Gastrocnemius medialis (tissue), 4 donors: ENCODE measurements at regions not wholly inside any gene's neighbourhood (a gene's known extent, or its start where the extent isn't known, plus 50 kb on each side); places are given as distances from the start of the nearest gene placed in this dataset.

ENCODE experiments used
- ATAC-seq, 2 donors: fragments of 150-250 bp; one replicate each; pipeline ENCODE4 v1.9.1; 2016
- DNase-seq, 2 donors: peaks; one replicate each; pipeline ENCODE4 v3.0.0-alpha.2; 2019
- H3K27ac ChIP-seq, 4 donors: fragments of 200-600 bp; sonication (generic); 1 replicate in 1 of 4; 2 replicates in 3 of 4; pipeline ENCODE4 v1.5.1; 2016 to 2018; ENCODE audit warnings: mild to moderate bottlenecking in 2 of 4, moderate library complexity in 1 of 4
- H3K27me3 ChIP-seq, 3 donors: fragments of 200-600 bp; sonication (generic) in 2 of 3; 1 replicate in 1 of 3; 2 replicates in 2 of 3; pipeline versions ENCODE4 v1.5.1 to v1.6.0; 2016 to 2019; ENCODE audit warnings: mild to moderate bottlenecking in 1 of 3, moderate library complexity in 1 of 3
- H3K36me3 ChIP-seq, 2 donors: fragments of 200-600 bp; sonication (generic) in 1 of 2; one replicate each; pipeline ENCODE4 v1.5.1; 2017 to 2018
- H3K4me1 ChIP-seq, 2 donors: fragments of 200-600 bp; sonication (generic) in 1 of 2; one replicate each; pipeline ENCODE4 v1.5.1; 2016 to 2017; ENCODE audit warnings: mild to moderate bottlenecking in 2 of 2
- H3K4me3 ChIP-seq, 4 donors: fragments of 200-600 bp; sonication (generic) in 3 of 4; 1 replicate in 1 of 4; 2 replicates in 3 of 4; pipeline ENCODE4 v1.5.1; 2016 to 2019; ENCODE audit warnings: mild to moderate bottlenecking in 2 of 4
- H3K9me3 ChIP-seq, 3 donors: fragments of 200-600 bp; sonication (generic) in 2 of 3; 1 replicate in 1 of 3; 2 replicates in 2 of 3; pipeline ENCODE4 v1.5.1; 2016 to 2019
- CTCF ChIP-seq, 5 experiments: fragments of 450-650 bp in 3 of 5; fragments of 200-600 bp in 2 of 5; sonication (generic) in 2 of 5; IDR thresholded peaks in 4 of 5; conservative IDR thresholded peaks in 1 of 5; 1 replicate in 4 of 5; 2 replicates in 1 of 5; pipeline ENCODE4 v1.5.1; 2016 to 2019; ENCODE audit warnings: antibody characterized with exemption in 5 of 5, mild to moderate bottlenecking in 3 of 5, moderate library complexity in 3 of 5
- POLR2A ChIP-seq, 2 donors: fragments of 450-650 bp; IDR thresholded peaks; one replicate each; pipeline ENCODE4 v1.6.1; 2017; ENCODE audit warnings: antibody characterized with exemption in 2 of 2, mild to moderate bottlenecking in 2 of 2, moderate library complexity in 2 of 2
- in situ Hi-C, 4 donors: fragments of 200-750 bp; cut with MboI; loops; one replicate each; pipeline versions ENCODE4 v1.15.0 to v1.8.0; 2017; ENCODE audit warnings: low sequenced_read_pairs in 4 of 4
- intact Hi-C: fragments of 100-400 bp; cut with DNase I; formaldehyde crosslinking; loops from one replicate; pipeline ENCODE4 v1.15.1; 2023; ENCODE audit warnings: low total_unique reads

DNA sequence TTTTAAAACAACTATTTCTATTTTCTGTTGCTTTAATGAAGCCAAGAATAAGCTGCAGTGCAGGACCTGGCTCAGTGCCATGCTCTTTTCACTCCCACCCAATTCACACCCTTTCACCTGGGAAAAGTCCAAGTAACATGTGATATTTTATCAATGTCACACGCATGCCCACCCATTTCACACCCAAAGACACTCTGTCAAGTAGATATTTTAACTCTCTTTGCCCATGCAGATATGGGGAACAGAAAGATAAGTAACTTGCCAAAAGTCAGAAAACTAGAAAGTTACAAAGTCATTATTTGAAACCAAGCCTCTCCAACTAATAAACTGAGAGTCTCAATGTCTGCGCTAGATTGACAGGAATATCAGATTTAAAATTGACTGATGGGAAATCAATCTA, 706.7 kb upstream of the PHF14 start:
- Histone ChIP-seq H3K36me3 (no peaks in the 10 kb centered on the region), H3K4me1 (no peaks in the 10 kb centered on the region), H3K27me3 (no peaks in the 10 kb centered on the region), H3K27ac (no peak overlapping the region), H3K4me3 (no peak overlapping the region), H3K9me3 (no peaks in the 10 kb centered on the region)
- intact Hi-C loops (no loop called here), in situ Hi-C loops (no loop called here)
- DNase-seq (no peak), ATAC-seq (no peak)
- no peak for TF ChIP-seq POLR2A (IDR thresholded peaks at IDR 0.05)
- TF ChIP-seq CTCF (IDR thresholded peaks at IDR 0.05 in 4 of 5, conservative IDR thresholded peaks at IDR 0.05 in 1 of 5): no peak

DNA sequence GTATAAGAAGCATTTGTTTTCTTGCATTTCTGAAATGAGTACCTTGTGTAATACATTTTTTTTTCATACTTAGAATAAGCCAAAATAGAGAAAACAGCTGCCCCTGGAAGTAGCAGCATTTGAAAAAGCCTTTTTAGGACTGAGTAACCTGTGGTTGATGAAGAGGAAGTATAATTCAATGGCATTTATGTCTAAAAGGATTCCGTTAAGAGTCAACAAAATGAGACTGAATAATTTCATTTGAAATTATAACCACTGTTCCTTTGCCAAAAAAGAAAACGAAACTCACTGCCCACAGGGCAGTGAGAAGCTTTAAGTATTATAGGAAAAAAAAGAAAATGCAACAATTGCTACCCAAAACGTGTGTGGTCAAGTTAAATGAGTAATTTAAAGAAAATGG, 705.6 kb upstream of the PHF14 start:
- no peaks in the 10 kb centered on the region for H3K9me3 ChIP-seq
- H3K36me3 ChIP-seq: no peaks in the 10 kb centered on the region
- no peak overlapping the region for H3K4me3 ChIP-seq
- no peak for DNase-seq
- intact Hi-C loops: no loop called here
- ATAC-seq: no peak
- no peak for TF ChIP-seq CTCF (IDR thresholded peaks at IDR 0.05 in 4 of 5, conservative IDR thresholded peaks at IDR 0.05 in 1 of 5)
- in situ Hi-C loops: no loop called here
- H3K27ac ChIP-seq: no peak overlapping the region
- H3K4me1 ChIP-seq: no peaks in the 10 kb centered on the region
- no peaks in the 10 kb centered on the region for H3K27me3 ChIP-seq

- no peaks in the 10 kb centered on the region for H3K9me3 ChIP-seq
- no peaks in the 10 kb centered on the region for H3K4me1 ChIP-seq
- H3K27me3 ChIP-seq: no peaks in the 10 kb centered on the region
- no peak for ATAC-seq
- TF ChIP-seq POLR2A (IDR thresholded peaks at IDR 0.05) (no peak), CTCF (IDR thresholded peaks at IDR 0.05 in 4 of 5, conservative IDR thresholded peaks at IDR 0.05 in 1 of 5) (no peak)
- no peak for DNase-seq
- no peak overlapping the region for H3K4me3 ChIP-seq
- intact Hi-C loops: no loop called here
- H3K27ac ChIP-seq: no peak overlapping the region
- in situ Hi-C loops: no loop called here
- H3K36me3 ChIP-seq: no peaks in the 10 kb centered on the region
These were observed 690.8 kb upstream of the PHF14 start for GRCh38 chr7:10282909-10283308.

GRCh38 chr7:10284001-10284400, 689.7 kb upstream of the PHF14 start:
- H3K36me3 ChIP-seq: no peaks in the 10 kb centered on the region
- H3K27ac ChIP-seq: no peak overlapping the region
- H3K4me3 ChIP-seq: no peak overlapping the region
- ATAC-seq (no peak), DNase-seq (no peak)
- no peak for TF ChIP-seq CTCF (IDR thresholded peaks at IDR 0.05 in 4 of 5, conservative IDR thresholded peaks at IDR 0.05 in 1 of 5)
- no peak for TF ChIP-seq POLR2A (IDR thresholded peaks at IDR 0.05)
- no peaks in the 10 kb centered on the region for H3K9me3 ChIP-seq
- intact Hi-C loops: no loop called here
- in situ Hi-C loops: no loop called here
- no peaks in the 10 kb centered on the region for H3K27me3 ChIP-seq
- no peaks in the 10 kb centered on the region for H3K4me1 ChIP-seq

GRCh38 chr7:10299384-10299783, 674.3 kb upstream of the PHF14 start:
- no peaks in the 10 kb centered on the region for H3K9me3 ChIP-seq
- no peaks in the 10 kb centered on the region for H3K4me1 ChIP-seq
- in situ Hi-C loops: no loop called here
- no peak for TF ChIP-seq CTCF (IDR thresholded peaks at IDR 0.05 in 4 of 5, conservative IDR thresholded peaks at IDR 0.05 in 1 of 5)
- no peak for TF ChIP-seq POLR2A (IDR thresholded peaks at IDR 0.05)
- no peak for ATAC-seq
- H3K4me3 ChIP-seq: no peak overlapping the region
- no peaks in the 10 kb centered on the region for H3K27me3 ChIP-seq
- no peak overlapping the region for H3K27ac ChIP-seq
- DNase-seq: no peak
- intact Hi-C loops: no loop called here
- H3K36me3 ChIP-seq: no peaks in the 10 kb centered on the region
